Esophagus (tissue), 2 donors: ENCODE measurements at regions not wholly inside any gene's neighbourhood (a gene's known extent, or its start where the extent isn't known, plus 50 kb on each side); places are given as distances from the start of the nearest gene placed in this dataset.

ENCODE experiments used
- H3K27ac ChIP-seq, 2 donors: one replicate each; pipeline ENCODE4 v1.5.1; 2013; ENCODE audit warnings: low read depth in 2 of 2, mild to moderate bottlenecking in 2 of 2, inconsistent platforms in 1 of 2, low read length in 1 of 2, moderate library complexity in 1 of 2
- H3K27me3 ChIP-seq, 2 donors: one replicate each; pipeline ENCODE4 v1.6.1; 2013; ENCODE audit warnings: low read length in 2 of 2, control low read depth in 1 of 2, mild to moderate bottlenecking in 1 of 2; ENCODE audit not compliant: insufficient read depth in 2 of 2, control insufficient read depth in 1 of 2
- H3K36me3 ChIP-seq, 2 donors: one replicate each; pipeline ENCODE4 v1.6.1; 2013; ENCODE audit warnings: low read length in 1 of 2; ENCODE audit not compliant: control insufficient read depth in 2 of 2, insufficient read depth in 2 of 2
- H3K4me1 ChIP-seq, 2 donors: one replicate each; pipeline ENCODE4 v1.6.1; 2013; ENCODE audit warnings: low read length in 1 of 2; ENCODE audit not compliant: control insufficient read depth in 2 of 2, insufficient read depth in 2 of 2
- H3K4me3 ChIP-seq, 2 donors: one replicate each; pipeline ENCODE4 v1.5.1; 2013; ENCODE audit warnings: low read length in 2 of 2, mild to moderate bottlenecking in 2 of 2, low read depth in 1 of 2, moderate library complexity in 1 of 2
- H3K9me3 ChIP-seq, 2 donors: one replicate each; pipeline ENCODE4 v1.6.1; 2013; ENCODE audit warnings: mild to moderate bottlenecking in 2 of 2, low read depth in 1 of 2, low read length in 1 of 2, moderate library complexity in 1 of 2; ENCODE audit not compliant: control insufficient read depth in 2 of 2, insufficient read depth in 1 of 2
- WGBS, 2 donors: extraction: QIAGEN DNeasy Blood & Tissue Kit; methylation state at CpG; one replicate each; pipeline ENCODE4 v1.1.7; 2013; 5-methylcytosine and 5-hydroxymethylcytosine counted together
- donor health status: healthy with polysubstance abuse.
- donor health status: Bipolar disorder and iron deficiency.

GRCh38 chr18:25819746-25820363 is 270.6 kb downstream of the SS18 start:
- H3K36me3 ChIP-seq, result no peaks in the 10 kb centered on the region
- H3K27me3 ChIP-seq, result no peaks in the 10 kb centered on the region
- H3K4me3 ChIP-seq, result no peak overlapping the region
- no peaks in the 10 kb centered on the region for H3K4me1 ChIP-seq
- 44 to 74% methylated on average over 1 of the region's 1 CpG for WGBS, 2 donors
- H3K9me3 ChIP-seq, result peaks cover 0 to 2% of the 10 kb centered on the region in 2 donors
- H3K27ac ChIP-seq, result no peak overlapping the region

- WGBS, 2 donors, result 87 to 90% methylated on average over 6 of the region's 6 CpGs
- Histone ChIP-seq H3K27me3 (no peaks in the 10 kb centered on the region), H3K4me1 (no peaks in the 10 kb centered on the region)
These were observed 271.9 kb downstream of the SS18 start for GRCh38 chr18:25818505-25818904.

DNA sequence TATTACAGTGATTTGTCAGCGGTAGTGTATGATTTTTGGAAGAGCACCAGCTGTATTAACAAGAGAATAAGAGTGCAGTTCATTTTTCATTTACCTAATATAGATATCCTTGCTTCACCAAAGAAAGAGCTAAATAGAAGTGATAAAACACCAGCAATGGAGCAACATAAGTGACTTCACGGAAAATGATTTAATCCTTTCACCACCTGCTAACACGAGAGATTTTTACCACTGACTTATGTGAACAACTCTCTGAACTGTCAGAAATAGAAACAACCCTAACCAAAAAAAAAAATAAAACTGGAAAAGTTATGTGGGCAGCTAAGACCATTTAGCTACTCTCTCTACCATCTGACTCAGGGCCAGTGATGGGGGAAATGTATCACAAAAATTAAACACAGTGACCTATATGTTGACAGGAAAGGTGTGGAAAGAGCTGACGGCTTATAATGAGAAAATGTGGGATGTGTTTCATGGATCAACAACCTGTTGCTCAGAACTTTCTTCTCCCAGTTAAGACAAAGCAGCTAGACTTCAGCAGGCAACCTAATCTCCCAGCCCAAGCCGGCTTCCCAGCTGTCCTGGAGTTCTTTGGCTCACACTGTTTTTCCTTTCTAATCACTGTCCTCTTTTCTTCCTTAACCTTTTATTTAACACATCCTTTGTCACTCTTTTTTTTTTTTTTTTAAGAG is 272.7 kb downstream of the SS18 start:
- no peak overlapping the region for H3K4me3 ChIP-seq
- H3K9me3 ChIP-seq, result no peaks in the 10 kb centered on the region
- H3K27ac ChIP-seq, result no peak overlapping the region
- no peaks in the 10 kb centered on the region for H3K4me1 ChIP-seq
- H3K27me3 ChIP-seq, result no peaks in the 10 kb centered on the region
- no peaks in the 10 kb centered on the region for H3K36me3 ChIP-seq
- 69% methylated on average over 5 of the region's 5 CpGs for WGBS, 2 donors

More at GRCh38 chr18:25818505-25818904, 271.9 kb downstream of the SS18 start:
- Histone ChIP-seq H3K9me3 (no peaks in the 10 kb centered on the region), H3K27ac (no peak overlapping the region), H3K4me3 (no peak overlapping the region), H3K36me3 (no peaks in the 10 kb centered on the region)

GRCh38 chr18:25815659-25816058 is 274.8 kb downstream of the SS18 start:
- Histone ChIP-seq H3K27ac (no peak overlapping the region), H3K4me3 (no peak overlapping the region), H3K36me3 (no peaks in the 10 kb centered on the region), H3K4me1 (no peaks in the 10 kb centered on the region), H3K27me3 (no peaks in the 10 kb centered on the region), H3K9me3 (no peaks in the 10 kb centered on the region)
- WGBS, 2 donors, result 80 to 81% methylated on average over 3 of the region's 3 CpGs

DNA sequence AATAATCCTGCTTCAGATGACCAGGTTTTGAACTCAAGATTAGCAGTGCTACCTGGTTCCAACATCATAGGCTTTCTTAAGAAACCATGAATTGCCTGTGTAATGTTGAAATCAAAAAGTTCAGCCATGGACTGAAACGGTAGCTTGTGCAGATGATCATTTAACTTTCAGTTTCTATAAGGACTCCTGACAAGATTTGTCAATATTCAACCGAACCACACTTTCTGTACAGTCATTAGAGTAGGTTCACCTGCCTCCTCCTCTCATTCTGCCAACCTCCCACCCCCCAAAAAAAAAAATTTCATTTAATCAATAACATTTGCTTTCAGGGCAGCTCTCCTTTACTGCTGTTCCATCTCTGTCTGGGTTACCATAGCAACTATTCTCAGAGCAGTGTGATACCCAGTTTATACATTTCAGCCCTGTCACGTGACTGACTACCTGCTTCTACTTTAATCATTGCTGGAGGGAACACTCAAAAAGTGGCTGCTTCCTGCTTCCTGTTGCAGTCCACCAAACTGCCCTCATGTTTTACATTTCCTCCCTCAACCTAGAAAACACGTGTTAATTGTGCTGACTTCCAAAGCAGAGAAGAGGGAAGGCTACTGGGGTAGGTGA is 275.5 kb downstream of the SS18 start:
- H3K27ac ChIP-seq, result no peak overlapping the region
- 54 to 61% methylated on average over 4 of the region's 4 CpGs for WGBS, 2 donors
- H3K36me3 ChIP-seq, result no peaks in the 10 kb centered on the region
- no peaks in the 10 kb centered on the region for H3K4me1 ChIP-seq
- no peak overlapping the region for H3K4me3 ChIP-seq
- no peaks in the 10 kb centered on the region for H3K27me3 ChIP-seq
- H3K9me3 ChIP-seq, result no peaks in the 10 kb centered on the region

DNA sequence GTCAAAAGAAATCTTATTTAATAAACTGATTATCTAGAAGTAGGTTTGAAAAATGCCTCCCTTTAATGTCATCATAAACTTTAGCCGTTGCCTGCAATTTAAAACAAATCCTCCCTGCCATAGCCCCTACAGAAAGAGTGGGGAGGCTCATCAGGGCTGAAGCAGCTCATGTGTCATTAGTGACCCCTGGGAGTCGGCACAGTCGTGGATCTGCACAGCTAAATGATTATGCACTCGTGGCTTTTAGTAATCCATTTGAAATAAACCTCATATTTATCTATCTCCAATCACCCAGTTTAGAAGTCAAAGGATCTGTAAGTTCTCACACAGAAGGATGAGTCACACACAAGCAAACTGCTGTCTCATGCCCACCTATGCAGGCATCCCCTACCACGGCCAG is 277.3 kb downstream of the SS18 start:
- H3K9me3 ChIP-seq, result no peaks in the 10 kb centered on the region
- H3K4me3 ChIP-seq, result no peak overlapping the region
- WGBS, 2 donors, result 63 to 64% methylated on average over 5 of the region's 5 CpGs
- H3K36me3 ChIP-seq, result no peaks in the 10 kb centered on the region
- H3K27ac ChIP-seq, result no peak overlapping the region
- no peaks in the 10 kb centered on the region for H3K4me1 ChIP-seq
- H3K27me3 ChIP-seq, result no peaks in the 10 kb centered on the region

DNA sequence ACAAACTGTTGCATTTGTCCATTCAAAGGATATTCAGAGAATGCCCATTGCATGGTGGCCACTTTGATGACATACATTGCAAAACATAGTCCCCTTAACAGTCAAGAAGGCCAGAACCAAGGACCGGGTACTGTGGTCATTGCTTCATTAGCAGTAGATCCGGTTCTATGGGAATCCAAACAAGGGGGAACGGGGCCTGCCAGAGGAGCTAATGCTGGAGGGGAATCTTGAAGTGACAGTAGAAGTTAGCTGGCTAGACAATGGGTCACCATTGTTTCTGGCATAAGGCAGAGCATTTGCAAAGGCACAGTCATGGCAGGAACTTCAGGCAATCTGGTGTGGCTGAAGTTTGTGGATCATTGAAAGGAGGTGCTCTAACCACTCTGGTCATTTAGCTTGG is 279.7 kb downstream of the SS18 start:
- no peaks in the 10 kb centered on the region for H3K36me3 ChIP-seq
- WGBS, 2 donors, result 88 to 91% methylated on average over 3 of the region's 3 CpGs
- no peaks in the 10 kb centered on the region for H3K9me3 ChIP-seq
- H3K27ac ChIP-seq, result no peak overlapping the region
- H3K27me3 ChIP-seq, result no peaks in the 10 kb centered on the region
- no peaks in the 10 kb centered on the region for H3K4me1 ChIP-seq
- no peak overlapping the region for H3K4me3 ChIP-seq

DNA sequence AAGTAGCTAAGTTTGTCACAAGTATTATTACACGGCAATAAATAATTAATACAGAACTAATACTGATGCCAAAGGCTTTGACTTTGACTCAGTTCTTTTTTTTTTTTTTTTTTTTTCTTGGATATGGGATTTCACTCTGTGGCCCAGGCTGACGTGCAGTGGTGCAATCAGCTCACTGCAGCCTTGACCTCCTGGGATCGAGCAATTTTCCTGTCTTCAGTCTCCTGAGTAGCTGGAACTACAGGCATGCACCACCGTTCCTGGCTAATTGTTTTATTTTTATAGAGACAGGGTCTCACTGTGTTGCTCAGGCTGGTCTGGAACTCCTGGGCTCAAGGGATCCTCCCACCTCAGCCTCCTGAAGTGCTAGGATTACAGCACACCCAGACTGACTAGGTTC is 284.5 kb downstream of the SS18 start:
- no peaks in the 10 kb centered on the region for H3K4me1 ChIP-seq
- 84 to 91% methylated on average over 4 of the region's 4 CpGs for WGBS, 2 donors

GRCh38 chr18:25805323-25805722 is 285.1 kb downstream of the SS18 start:
- H3K36me3 ChIP-seq, result no peaks in the 10 kb centered on the region
- no peaks in the 10 kb centered on the region for H3K27me3 ChIP-seq
- H3K4me3 ChIP-seq, result no peak overlapping the region
- 39 to 64% methylated on average over 5 of the region's 5 CpGs for WGBS, 2 donors
- H3K4me1 ChIP-seq, result no peaks in the 10 kb centered on the region
- no peaks in the 10 kb centered on the region for H3K9me3 ChIP-seq
- no peak overlapping the region for H3K27ac ChIP-seq

More for the DNA sequence above, 284.5 kb downstream of the SS18 start:
- H3K27ac ChIP-seq, result no peak overlapping the region
- no peaks in the 10 kb centered on the region for H3K36me3 ChIP-seq
- no peaks in the 10 kb centered on the region for H3K27me3 ChIP-seq
- no peak overlapping the region for H3K4me3 ChIP-seq
- H3K9me3 ChIP-seq, result no peaks in the 10 kb centered on the region

- H3K4me3 ChIP-seq, result no peak overlapping the region
- no peaks in the 10 kb centered on the region for H3K9me3 ChIP-seq
- H3K4me1 ChIP-seq, result no peaks in the 10 kb centered on the region
- no peaks in the 10 kb centered on the region for H3K36me3 ChIP-seq
- 90 to 92% methylated on average over 3 of the region's 3 CpGs for WGBS, 2 donors
- no peaks in the 10 kb centered on the region for H3K27me3 ChIP-seq
- no peak overlapping the region for H3K27ac ChIP-seq
These were observed 291.2 kb downstream of the SS18 start for GRCh38 chr18:25799231-25799630.
